Vagina (tissue), 2 donors: ENCODE measurements at regions not wholly inside any gene's neighbourhood (a gene's known extent, or its start where the extent isn't known, plus 50 kb on each side); places are given as distances from the start of the nearest gene placed in this dataset.

Experiments
- POLR2A ChIP-seq, 2 donors: fragments of 450-650 bp; IDR thresholded peaks; one replicate each; pipeline ENCODE4 v1.6.1; 2017; ENCODE audit warnings: antibody characterized with exemption in 2 of 2, mild to moderate bottlenecking in 2 of 2, moderate library complexity in 2 of 2
- TF ChIP-seq, protein P1 (sequence below), 3 experiments: fragments of 450-650 bp in 2 of 3; fragments of 200-600 bp in 1 of 3; sonication (generic) in 1 of 3; IDR thresholded peaks; one replicate each; pipeline ENCODE4 v1.5.1; 2017 to 2019; ENCODE audit warnings: antibody characterized with exemption in 3 of 3, mild to moderate bottlenecking in 2 of 3, moderate library complexity in 2 of 3

DNA sequence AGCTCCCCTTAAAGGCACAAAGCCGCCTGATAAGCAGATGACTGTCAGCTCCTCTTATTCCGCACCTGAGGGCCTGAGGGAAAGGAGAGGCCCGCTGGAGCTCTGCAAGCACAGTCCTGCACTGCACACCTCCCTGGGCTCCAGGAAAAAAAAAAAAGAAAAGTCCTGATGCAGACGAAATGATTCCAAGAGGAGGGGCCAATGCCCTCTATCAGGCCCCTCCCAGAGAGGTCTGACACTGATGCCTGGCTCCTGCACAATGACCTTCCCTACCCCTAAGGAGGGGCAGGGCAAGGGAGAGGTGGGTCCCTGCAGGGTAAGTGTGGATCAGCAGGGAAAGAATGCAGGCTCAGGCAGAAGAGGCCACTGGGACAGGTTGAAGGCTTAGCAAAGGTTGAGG, 572.7 kb downstream of the SOX6 start:
- no peak for TF ChIP-seq POLR2A (IDR thresholded peaks at IDR 0.05)
- TF ChIP-seq, protein P1, sequence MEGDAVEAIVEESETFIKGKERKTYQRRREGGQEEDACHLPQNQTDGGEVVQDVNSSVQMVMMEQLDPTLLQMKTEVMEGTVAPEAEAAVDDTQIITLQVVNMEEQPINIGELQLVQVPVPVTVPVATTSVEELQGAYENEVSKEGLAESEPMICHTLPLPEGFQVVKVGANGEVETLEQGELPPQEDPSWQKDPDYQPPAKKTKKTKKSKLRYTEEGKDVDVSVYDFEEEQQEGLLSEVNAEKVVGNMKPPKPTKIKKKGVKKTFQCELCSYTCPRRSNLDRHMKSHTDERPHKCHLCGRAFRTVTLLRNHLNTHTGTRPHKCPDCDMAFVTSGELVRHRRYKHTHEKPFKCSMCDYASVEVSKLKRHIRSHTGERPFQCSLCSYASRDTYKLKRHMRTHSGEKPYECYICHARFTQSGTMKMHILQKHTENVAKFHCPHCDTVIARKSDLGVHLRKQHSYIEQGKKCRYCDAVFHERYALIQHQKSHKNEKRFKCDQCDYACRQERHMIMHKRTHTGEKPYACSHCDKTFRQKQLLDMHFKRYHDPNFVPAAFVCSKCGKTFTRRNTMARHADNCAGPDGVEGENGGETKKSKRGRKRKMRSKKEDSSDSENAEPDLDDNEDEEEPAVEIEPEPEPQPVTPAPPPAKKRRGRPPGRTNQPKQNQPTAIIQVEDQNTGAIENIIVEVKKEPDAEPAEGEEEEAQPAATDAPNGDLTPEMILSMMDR (IDR thresholded peaks at IDR 0.05) = no peak
